Endothelial cell of umbilical vein (primary cell): ENCODE measurements at regions not wholly inside any gene's neighbourhood (a gene's known extent, or its start where the extent isn't known, plus 50 kb on each side); places are given as distances from the start of the nearest gene placed in this dataset.
"Not testable (repeated sequence)": the region's sequence is repeated elsewhere in the genome, so short reads cannot be mapped to it uniquely, and the experiment has no call there.

Source experiments
- BruUV-seq: library from RNA; stranded (reverse); fragments of 400-500 nt; replicated peaks from 2 replicates; lab custom pipeline; 2021; lab: Mats Ljungman, UMichigan
- CTCF ChIA-PET: fragments of 300-600, 350-600 bp; sonication (Branson Sonifier 250); formaldehyde crosslinking; loops from one replicate; lab custom pipeline; 2021; ENCODE audit warnings: antibody characterized with exemption, inconsistent platforms; lab: Charles Lee
- POLR2A ChIA-PET: fragments of 300-600, 350-600 bp; sonication (Branson Sonifier 250); formaldehyde crosslinking; loops from one replicate; lab custom pipeline; 2021; ENCODE audit warnings: antibody characterized with exemption, inconsistent platforms; lab: Charles Lee
- DNase-seq: peaks from one replicate; pipeline ENCODE4 v3.0.0-alpha.2; 2011; ENCODE audit warnings: low read depth, low spot score
- FAIRE-seq: peaks from 2 replicates; lab custom pipeline; 2011; peaks lifted over from hg19 to GRCh38; lab: Jason Lieb, UNC
- H2AFZ ChIP-seq: 2 replicates; pipeline ENCODE4 v1.6.0; 2012; ENCODE audit warnings: low read depth, low read length, control low read depth, inconsistent platforms
- H3K27ac ChIP-seq: 2 replicates; pipeline ENCODE4 v1.5.1; 2011; ENCODE audit warnings: low read depth, mild to moderate bottlenecking, control low read depth, low read length, moderate library complexity; ENCODE audit not compliant: insufficient read depth
- H3K27me3 ChIP-seq, 2 experiments: 2 replicates each; pipeline versions ENCODE4 v1.6.0 to v1.6.1; 2011; ENCODE audit warnings: low read length in 2 of 2, mixed read lengths in 1 of 2; ENCODE audit not compliant: control insufficient read depth in 2 of 2, insufficient read depth in 2 of 2
- H3K36me3 ChIP-seq, 2 experiments: 2 replicates in 1 of 2; 3 replicates in 1 of 2; pipeline ENCODE4 v1.5.1; 2011; ENCODE audit warnings: low read length in 2 of 2, mild to moderate bottlenecking in 1 of 2, moderate library complexity in 1 of 2; ENCODE audit not compliant: control insufficient read depth in 2 of 2, insufficient read depth in 2 of 2; ENCODE audit errors: extremely low read depth in 1 of 2
- H3K4me1 ChIP-seq: 3 replicates; pipeline ENCODE4 v1.5.1; 2011; ENCODE audit warnings: mild to moderate bottlenecking, low read length; ENCODE audit not compliant: control insufficient read depth, insufficient read depth; ENCODE audit errors: extremely low read depth
- H3K4me2 ChIP-seq: 2 replicates; pipeline ENCODE4 v1.6.1; 2011; ENCODE audit warnings: low read length, control low read depth, mixed read lengths; ENCODE audit not compliant: insufficient read depth
- H3K4me3 ChIP-seq, 3 experiments: fragments of 200-600 bp in 1 of 3; sonication (generic), shearing (Covaris generic) in 1 of 3; replicated peaks in 1 of 3; 2 replicates each; pipeline ENCODE4 v1.5.1; 2011 to 2016; ENCODE audit warnings: control low read depth in 3 of 3, low read length in 3 of 3, mild to moderate bottlenecking in 2 of 3, inconsistent platforms in 1 of 3, low read depth in 1 of 3, moderate library complexity in 1 of 3; ENCODE audit not compliant: insufficient read depth in 1 of 3
- H3K79me2 ChIP-seq: 2 replicates; pipeline ENCODE4 v1.6.0; 2012; ENCODE audit warnings: low read length, inconsistent platforms; ENCODE audit not compliant: control insufficient read depth, insufficient read depth
- H3K9ac ChIP-seq: replicated peaks from 2 replicates; pipeline ENCODE3; 2011; ENCODE audit warnings: low read length, control low read depth; ENCODE audit not compliant: insufficient read depth; ENCODE audit errors: extremely low read depth
- H3K9me1 ChIP-seq: replicated peaks from 3 replicates; pipeline ENCODE4 v1.6.0; 2011; ENCODE audit warnings: mild to moderate bottlenecking, low read length; ENCODE audit not compliant: control insufficient read depth, insufficient read depth; ENCODE audit errors: extremely low read depth
- H3K9me3 ChIP-seq: replicated peaks from 2 replicates; pipeline ENCODE4 v1.5.1; 2012; ENCODE audit warnings: low read length, inconsistent platforms; ENCODE audit not compliant: control insufficient read depth, insufficient read depth
- H4K20me1 ChIP-seq: replicated peaks from 2 replicates; pipeline ENCODE3; 2011; ENCODE audit warnings: mild to moderate bottlenecking, low read length; ENCODE audit not compliant: control insufficient read depth, insufficient read depth; ENCODE audit errors: extremely low read depth
- EZH2 ChIP-seq: IDR thresholded peaks from 2 replicates; pipeline ENCODE4 v1.6.1; 2012; ENCODE audit warnings: borderline replicate concordance, low read depth, mild to moderate bottlenecking, moderate library complexity, low read length, inconsistent platforms; ENCODE audit not compliant: severe bottlenecking
- FOS ChIP-seq: IDR thresholded peaks from 2 replicates; pipeline ENCODE4 v1.6.1; 2011; ENCODE audit warnings: mild to moderate bottlenecking, low read length, moderate library complexity, borderline replicate concordance; ENCODE audit not compliant: insufficient read depth
- GATA2 ChIP-seq: IDR thresholded peaks from 2 replicates; pipeline ENCODE4 v1.7.0; 2011; ENCODE audit warnings: low read depth, mild to moderate bottlenecking, moderate library complexity, mixed read lengths, low read length; ENCODE audit not compliant: insufficient read length, insufficient read depth
- JUN ChIP-seq: IDR thresholded peaks from 2 replicates; pipeline ENCODE4 v1.6.1; 2011; ENCODE audit warnings: borderline replicate concordance, low read depth; ENCODE audit not compliant: insufficient read length, insufficient read depth
- MAX ChIP-seq: IDR thresholded peaks from 2 replicates; pipeline ENCODE4 v1.6.1; 2011; ENCODE audit not compliant: insufficient read depth, insufficient read length
- POLR2AphosphoS5 ChIP-seq: IDR thresholded peaks from 2 replicates; pipeline ENCODE4 v1.6.1; 2012; ENCODE audit warnings: low read depth, mild to moderate bottlenecking, control low read depth, low read length, moderate library complexity; ENCODE audit not compliant: insufficient read depth
- dilution Hi-C: fragments of 300-500 bp; cut with MboI; formaldehyde crosslinking; loops from one replicate; pipeline ENCODE4 v1.15.0; 2019; ENCODE audit warnings: low sequenced_read_pairs; ENCODE audit not compliant: extremely low pct_ligation_motif_present
- intact Hi-C: fragments of 100-400 bp; cut with micrococcal nuclease; formaldehyde crosslinking; loops from one replicate; pipeline ENCODE4 v1.10.0; 2022
- TF ChIP-seq, protein P1 (sequence below), 2 donors: IDR thresholded peaks; 1 replicate in 1 of 2; 2 replicates in 1 of 2; pipeline ENCODE4 v1.5.1; 2011; ENCODE audit warnings: low read length in 2 of 2, mild to moderate bottlenecking in 2 of 2, moderate library complexity in 2 of 2, control low read depth in 1 of 2, inconsistent platforms in 1 of 2, low read depth in 1 of 2; ENCODE audit not compliant: insufficient read depth in 1 of 2; ENCODE audit errors: extremely low read depth in 1 of 2

- CTCF ChIA-PET, result interaction anchor here (0.8 to 1.7 kb wide), 4 partner anchors 8 to 218 kb away, joined by 3 to 8 read pairs (median 5); no protein-coding TSS in a partner anchor
- no peak overlapping the region for H3K4me2 ChIP-seq
- intact Hi-C loops, result no loop called here
- no peak overlapping the region for H3K4me3 ChIP-seq
- FAIRE-seq, result no peak
- H3K9ac ChIP-seq, result no peak overlapping the region
- no peaks in the 10 kb centered on the region for H3K4me1 ChIP-seq
- DNase-seq, result no peak
- H3K27ac ChIP-seq, result no peak overlapping the region
- dilution Hi-C loops, result no loop called here
- H3K9me3 ChIP-seq, result no peaks in the 10 kb centered on the region
- H4K20me1 ChIP-seq, result no peaks in the 10 kb centered on the region
- peaks cover 4 to 15% of the 10 kb centered on the region in 2 experiments for H3K27me3 ChIP-seq
- TF ChIP-seq MAX (no peak), FOS (no peak), JUN (no peak), GATA2 (no peak), EZH2 (no peak), POLR2AphosphoS5 (no peak)
- TF ChIP-seq, protein P1, sequence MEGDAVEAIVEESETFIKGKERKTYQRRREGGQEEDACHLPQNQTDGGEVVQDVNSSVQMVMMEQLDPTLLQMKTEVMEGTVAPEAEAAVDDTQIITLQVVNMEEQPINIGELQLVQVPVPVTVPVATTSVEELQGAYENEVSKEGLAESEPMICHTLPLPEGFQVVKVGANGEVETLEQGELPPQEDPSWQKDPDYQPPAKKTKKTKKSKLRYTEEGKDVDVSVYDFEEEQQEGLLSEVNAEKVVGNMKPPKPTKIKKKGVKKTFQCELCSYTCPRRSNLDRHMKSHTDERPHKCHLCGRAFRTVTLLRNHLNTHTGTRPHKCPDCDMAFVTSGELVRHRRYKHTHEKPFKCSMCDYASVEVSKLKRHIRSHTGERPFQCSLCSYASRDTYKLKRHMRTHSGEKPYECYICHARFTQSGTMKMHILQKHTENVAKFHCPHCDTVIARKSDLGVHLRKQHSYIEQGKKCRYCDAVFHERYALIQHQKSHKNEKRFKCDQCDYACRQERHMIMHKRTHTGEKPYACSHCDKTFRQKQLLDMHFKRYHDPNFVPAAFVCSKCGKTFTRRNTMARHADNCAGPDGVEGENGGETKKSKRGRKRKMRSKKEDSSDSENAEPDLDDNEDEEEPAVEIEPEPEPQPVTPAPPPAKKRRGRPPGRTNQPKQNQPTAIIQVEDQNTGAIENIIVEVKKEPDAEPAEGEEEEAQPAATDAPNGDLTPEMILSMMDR (IDR thresholded peaks at IDR 0.05; ENCODE audit: extremely low read depth in 1 of 2, insufficient read depth in 1 of 2, low read depth in 1 of 2, low read length in 2 of 2), result no peak
- H3K36me3 ChIP-seq, result no peaks in the 10 kb centered on the region
- no peaks in the 10 kb centered on the region for H3K79me2 ChIP-seq
- H3K9me1 ChIP-seq, result no peaks in the 10 kb centered on the region
- POLR2A ChIA-PET, result no interaction called here
- no TSS peak for BruUV-seq
- H2AFZ ChIP-seq, result no peak overlapping the region
Measured at GRCh38 chr18:54662986-54663385, 71.9 kb downstream of the DYNAP start.

DNA sequence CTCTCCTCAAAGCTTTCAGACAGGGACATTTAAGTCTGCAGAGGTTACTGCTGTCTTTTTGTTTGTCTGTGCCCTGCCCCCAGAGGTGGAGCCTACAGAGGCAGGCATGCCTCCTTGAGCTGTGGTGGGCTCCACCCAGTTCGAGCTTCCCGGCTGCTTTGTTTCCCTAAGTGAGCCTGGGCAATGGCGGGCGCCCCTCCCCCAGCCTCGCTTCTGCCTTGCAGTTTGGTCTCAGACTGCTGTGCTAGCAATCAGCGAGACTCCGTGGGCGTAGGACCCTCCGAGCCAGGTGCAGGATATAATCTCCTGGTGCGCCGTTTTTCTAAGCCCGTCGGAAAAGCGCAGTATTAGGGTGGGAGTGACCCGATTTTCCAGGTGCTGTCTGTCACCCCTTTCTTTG, 78.7 kb downstream of the DYNAP start:
- H3K4me2 ChIP-seq, POLR2A ChIA-PET, H3K4me3 ChIP-seq, H3K27ac ChIP-seq, H3K36me3 ChIP-seq, intact Hi-C loops, H3K9me3 ChIP-seq, H2AFZ ChIP-seq, H3K79me2 ChIP-seq, H4K20me1 ChIP-seq, H3K27me3 ChIP-seq, dilution Hi-C loops, BruUV-seq, DNase-seq, H3K9me1 ChIP-seq, FAIRE-seq, H3K4me1 ChIP-seq, H3K9ac ChIP-seq: not testable (repeated sequence)
- CTCF ChIA-PET, result interaction anchor here (0.7 to 3.6 kb wide), 4 partner anchors 19 to 277 kb away, joined by 3 to 79 read pairs (median 12); no protein-coding TSS in a partner anchor
